ENCODE measurements at regions not wholly inside any gene's neighbourhood (a gene's known extent, or its start where the extent isn't known, plus 50 kb on each side); places are given as distances from the start of the nearest gene placed in this dataset.

DNA sequence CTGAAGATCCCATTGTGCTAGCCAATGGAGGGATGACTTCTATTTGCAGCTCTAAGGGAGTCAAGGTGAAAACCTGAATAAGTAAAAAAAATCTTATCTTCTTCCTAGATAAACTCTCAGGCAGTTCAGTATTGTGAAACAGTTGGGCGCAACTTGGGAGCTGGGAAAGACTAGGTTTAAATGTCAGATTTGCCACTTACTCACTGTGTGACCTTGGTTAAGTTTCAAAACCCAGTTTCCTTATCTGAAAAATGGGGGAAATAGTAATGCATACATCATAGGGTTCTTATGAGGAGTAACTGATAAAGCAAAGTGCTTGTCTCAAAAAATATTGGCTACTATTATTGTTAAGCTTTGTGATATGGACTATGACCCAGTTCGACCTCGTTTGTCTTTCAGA lies 88.8 kb downstream of the CD83 start:
- no peak for TF ChIP-seq CTCF (IDR thresholded peaks at IDR 0.05)
- no peak for TF ChIP-seq POLR2A (IDR thresholded peaks at IDR 0.05)
